ENCODE measurements at regions not wholly inside any gene's neighbourhood (a gene's known extent, or its start where the extent isn't known, plus 50 kb on each side); places are given as distances from the start of the nearest gene placed in this dataset.
A peak's percentile ranks its signal among the peaks of the same experiment; 100 is the strongest.

DNA sequence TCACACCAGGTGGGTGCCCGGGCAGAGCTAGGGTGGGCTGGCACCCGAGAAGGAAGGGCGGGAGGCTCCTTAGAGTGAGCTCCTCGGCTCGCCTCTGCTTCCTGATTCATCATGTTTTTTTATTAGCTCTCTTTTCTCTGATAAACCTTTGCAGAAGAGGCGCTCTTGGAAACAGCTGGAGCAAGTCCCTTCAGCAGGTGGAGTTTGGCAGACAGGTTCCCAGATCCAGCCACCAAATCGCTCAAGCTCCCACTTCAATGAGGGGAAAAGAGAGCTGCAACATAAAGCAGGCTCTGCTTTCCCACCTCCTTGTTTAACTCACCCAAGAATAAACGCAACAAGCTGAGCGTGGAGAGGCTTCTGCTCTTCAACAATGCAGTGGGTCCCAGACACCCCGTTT, 244.8 kb downstream of the TSHZ3 start:
- Histone ChIP-seq H3K27me3 (ENCODE audit: control insufficient read depth, insufficient read depth) (no peaks in the 10 kb centered on the region), H3K4me3 (ENCODE audit: low read length) (no peak overlapping the region), H3K9me3 (ENCODE audit: control insufficient read depth, low read length) (no peaks in the 10 kb centered on the region), H3K27ac (ENCODE audit: low read length) (no peak overlapping the region), H3K4me1 (ENCODE audit: control insufficient read depth, insufficient read depth, low read length) (no peaks in the 10 kb centered on the region)
- 85% methylated on average over 10 of the region's 10 CpGs for WGBS
- ATAC-seq (no peak), DNase-seq (no peak)
- intact Hi-C loops (cut with DNase I), result no loop called here

DNA sequence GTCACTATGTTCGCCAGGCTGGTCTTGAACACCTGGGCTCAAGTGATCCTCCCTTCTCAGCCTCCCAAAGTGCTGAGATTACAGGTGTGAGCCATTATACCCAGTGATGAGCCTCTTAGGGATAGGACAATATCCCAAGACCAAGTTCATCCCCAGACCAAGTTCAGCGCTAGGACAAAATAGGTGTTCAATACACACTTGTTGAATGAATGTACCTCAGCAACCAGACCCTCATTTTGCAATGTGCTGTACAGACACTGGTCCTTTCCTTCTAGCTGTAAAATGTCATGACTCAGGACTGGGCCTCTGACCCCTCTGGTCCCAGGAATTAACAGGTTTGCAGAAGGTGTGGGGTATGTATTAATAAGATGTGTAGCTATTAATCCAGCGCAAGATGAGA, 246.0 kb downstream of the TSHZ3 start:
- no peak overlapping the region for H3K27ac ChIP-seq (ENCODE audit: low read length)
- intact Hi-C loops (cut with DNase I), result no loop called here
- H3K9me3 ChIP-seq (ENCODE audit: control insufficient read depth, low read length), result no peaks in the 10 kb centered on the region
- no peak for ATAC-seq
- DNase-seq, result no peak
- no peaks in the 10 kb centered on the region for H3K27me3 ChIP-seq (ENCODE audit: control insufficient read depth, insufficient read depth)
- WGBS, result 97% methylated on average over 3 of the region's 3 CpGs
- no peak overlapping the region for H3K4me3 ChIP-seq (ENCODE audit: low read length)
- H3K4me1 ChIP-seq (ENCODE audit: control insufficient read depth, insufficient read depth, low read length), result no peaks in the 10 kb centered on the region

DNA sequence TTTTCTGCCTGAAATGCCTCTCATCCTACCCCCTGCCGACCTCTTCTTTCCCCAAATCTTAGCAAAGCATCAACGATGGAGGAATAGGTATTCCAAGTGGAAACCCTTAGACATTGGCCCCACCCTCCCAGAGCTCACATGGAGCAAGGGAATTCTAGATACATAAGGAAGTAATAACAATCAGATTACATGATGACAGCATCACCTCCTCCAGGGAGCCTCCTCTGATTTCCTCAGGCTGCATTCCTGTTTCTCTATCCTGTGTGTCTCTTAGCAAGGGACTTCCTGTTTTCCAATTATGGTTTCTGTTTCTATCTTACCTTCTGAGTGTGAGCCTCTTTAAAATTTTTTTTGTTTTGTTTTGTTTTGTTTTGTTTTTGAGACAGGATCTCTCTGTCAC, 246.6 kb downstream of the TSHZ3 start:
- intact Hi-C loops (cut with DNase I), result no loop called here

DNA sequence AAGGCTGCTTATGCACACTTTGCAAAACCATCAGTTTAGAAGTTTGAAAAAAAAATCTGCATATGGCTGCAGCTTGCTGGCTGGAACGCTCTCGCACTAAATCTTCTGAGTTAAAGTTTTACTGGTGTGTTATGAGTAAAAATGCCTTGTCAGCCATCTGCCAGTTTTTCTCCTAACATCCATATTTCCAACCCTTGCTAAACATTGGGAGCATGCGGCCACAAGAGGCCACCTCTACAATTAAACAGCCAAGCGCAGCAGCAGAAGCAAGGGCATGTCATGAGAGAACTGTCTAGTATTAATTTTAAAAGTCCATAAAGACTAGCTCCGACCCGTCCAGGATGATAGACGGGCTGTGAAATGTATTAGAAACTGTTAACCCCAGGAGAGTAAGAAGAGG, 248.3 kb downstream of the TSHZ3 start:
- Histone ChIP-seq H3K9me3 (ENCODE audit: control insufficient read depth, low read length) (no peaks in the 10 kb centered on the region), H3K4me3 (ENCODE audit: low read length) (no peak overlapping the region), H3K27ac (ENCODE audit: low read length) (no peak overlapping the region), H3K4me1 (ENCODE audit: control insufficient read depth, insufficient read depth, low read length) (no peaks in the 10 kb centered on the region), H3K27me3 (ENCODE audit: control insufficient read depth, insufficient read depth) (no peaks in the 10 kb centered on the region)
- intact Hi-C loops (cut with DNase I), result no loop called here
- no peak for ATAC-seq
- no peak for DNase-seq
- WGBS, result 69% methylated on average over 7 of the region's 7 CpGs

More for the DNA sequence above, 246.6 kb downstream of the TSHZ3 start:
- H3K27ac ChIP-seq (ENCODE audit: low read length), result no peak overlapping the region
- no peaks in the 10 kb centered on the region for H3K4me1 ChIP-seq (ENCODE audit: control insufficient read depth, insufficient read depth, low read length)
- DNase-seq, result no peak
- 81% methylated on average over 2 of the region's 2 CpGs for WGBS
- no peak for ATAC-seq
- no peaks in the 10 kb centered on the region for H3K9me3 ChIP-seq (ENCODE audit: control insufficient read depth, low read length)
- no peaks in the 10 kb centered on the region for H3K27me3 ChIP-seq (ENCODE audit: control insufficient read depth, insufficient read depth)
- H3K4me3 ChIP-seq (ENCODE audit: low read length), result no peak overlapping the region

DNA sequence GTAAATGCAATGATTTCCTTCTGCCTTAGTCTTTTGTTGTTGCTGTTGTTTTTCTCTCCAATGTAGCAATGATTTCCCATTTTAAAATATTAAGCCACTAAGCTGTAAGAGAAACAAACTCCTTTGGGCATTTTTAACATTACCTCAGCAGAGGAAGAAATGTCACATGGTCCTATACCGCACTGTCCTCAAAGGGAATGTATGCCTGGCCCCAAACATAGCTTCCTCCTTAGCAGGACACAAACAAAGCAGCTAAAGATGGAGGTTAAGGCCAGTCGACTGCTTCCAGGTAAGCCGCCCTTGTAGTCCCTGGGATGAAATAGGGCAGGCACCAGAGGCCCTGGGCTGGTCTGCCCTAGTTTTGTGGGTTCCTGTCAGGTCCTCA, 249.0 kb downstream of the TSHZ3 start:
- no peaks in the 10 kb centered on the region for H3K27me3 ChIP-seq (ENCODE audit: control insufficient read depth, insufficient read depth)
- H3K4me1 ChIP-seq (ENCODE audit: control insufficient read depth, insufficient read depth, low read length), result no peaks in the 10 kb centered on the region
- H3K9me3 ChIP-seq (ENCODE audit: control insufficient read depth, low read length), result no peaks in the 10 kb centered on the region
- ATAC-seq (no peak), DNase-seq (no peak)
- intact Hi-C loops (cut with DNase I), result no loop called here
- H3K27ac ChIP-seq (ENCODE audit: low read length), result no peak overlapping the region
- H3K4me3 ChIP-seq (ENCODE audit: low read length), result no peak overlapping the region
- whole genome bisulfite sequencing, result 81% methylated on average over 3 of the region's 3 CpGs

DNA sequence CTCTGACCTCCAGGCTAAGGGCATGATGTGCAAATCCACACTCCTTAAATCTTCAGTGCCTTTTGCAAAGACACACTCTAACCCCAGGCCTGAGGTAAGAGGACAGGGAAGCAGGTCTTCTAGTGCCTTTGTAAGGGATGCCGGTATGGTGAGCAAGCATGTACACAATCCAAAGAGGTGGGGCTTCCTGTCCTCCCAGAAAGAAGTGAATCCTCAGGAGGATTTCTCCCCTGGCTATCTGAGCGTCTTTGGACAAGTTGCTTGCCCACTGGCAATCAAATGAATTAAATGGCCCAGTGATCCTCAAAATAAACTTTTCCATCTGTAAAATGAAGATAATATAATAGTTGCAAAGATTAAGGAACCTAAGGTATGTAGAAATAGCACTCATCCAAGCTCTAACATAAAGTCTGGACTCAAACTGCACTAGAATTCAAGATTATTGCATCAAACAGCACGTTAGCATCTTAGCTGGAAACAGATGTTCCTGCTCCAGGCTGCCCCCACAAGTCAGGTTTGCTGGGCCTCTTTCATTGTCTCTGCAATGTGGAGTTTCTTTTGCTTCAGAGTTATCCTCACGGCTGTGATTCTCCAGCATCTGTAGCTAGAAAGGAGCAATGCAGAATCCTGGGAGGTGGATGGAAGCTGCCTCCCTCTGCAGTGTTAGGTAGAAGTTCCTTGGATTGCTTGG, 249.6 kb downstream of the TSHZ3 start:
- intact Hi-C loops (cut with DNase I), result no loop called here

DNA sequence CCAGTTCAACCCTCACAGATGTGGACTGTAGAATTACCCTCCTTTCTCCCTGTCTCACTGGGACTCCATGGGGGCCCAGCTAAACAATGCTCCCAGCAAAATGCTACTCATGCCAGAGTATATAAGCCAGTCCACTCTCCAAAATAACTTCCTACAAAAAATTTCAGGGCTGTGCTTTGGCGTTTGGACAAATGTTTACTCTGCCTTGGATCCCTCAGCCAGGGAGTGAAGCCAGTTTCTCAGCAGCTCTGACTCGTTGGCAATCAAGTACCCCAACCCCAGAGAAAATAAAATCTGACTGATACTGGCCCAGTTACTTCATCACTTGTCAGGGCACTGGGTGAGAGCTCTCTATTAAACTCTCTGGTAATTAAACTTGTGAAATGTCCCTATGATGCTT, 250.4 kb downstream of the TSHZ3 start:
- no peak for ATAC-seq
- Histone ChIP-seq H3K4me3 (ENCODE audit: low read length) (no peak overlapping the region), H3K9me3 (ENCODE audit: control insufficient read depth, low read length) (no peaks in the 10 kb centered on the region), H3K27ac (ENCODE audit: low read length) (no peak overlapping the region), H3K4me1 (ENCODE audit: control insufficient read depth, insufficient read depth, low read length) (no peaks in the 10 kb centered on the region), H3K27me3 (ENCODE audit: control insufficient read depth, insufficient read depth) (no peaks in the 10 kb centered on the region)
- no peak for DNase-seq
- 34% methylated on average over 2 of the region's 2 CpGs for WGBS
- intact Hi-C loops (cut with DNase I), result no loop called here

More for the DNA sequence above, 249.6 kb downstream of the TSHZ3 start:
- Histone ChIP-seq H3K27ac (ENCODE audit: low read length) (no peak overlapping the region), H3K4me1 (ENCODE audit: control insufficient read depth, insufficient read depth, low read length) (no peaks in the 10 kb centered on the region), H3K4me3 (ENCODE audit: low read length) (no peak overlapping the region), H3K27me3 (ENCODE audit: control insufficient read depth, insufficient read depth) (no peaks in the 10 kb centered on the region), H3K9me3 (ENCODE audit: control insufficient read depth, low read length) (no peaks in the 10 kb centered on the region)
- ATAC-seq, result no peak
- DNase-seq, result no peak
- WGBS, result 51% methylated on average over 4 of the region's 4 CpGs

DNA sequence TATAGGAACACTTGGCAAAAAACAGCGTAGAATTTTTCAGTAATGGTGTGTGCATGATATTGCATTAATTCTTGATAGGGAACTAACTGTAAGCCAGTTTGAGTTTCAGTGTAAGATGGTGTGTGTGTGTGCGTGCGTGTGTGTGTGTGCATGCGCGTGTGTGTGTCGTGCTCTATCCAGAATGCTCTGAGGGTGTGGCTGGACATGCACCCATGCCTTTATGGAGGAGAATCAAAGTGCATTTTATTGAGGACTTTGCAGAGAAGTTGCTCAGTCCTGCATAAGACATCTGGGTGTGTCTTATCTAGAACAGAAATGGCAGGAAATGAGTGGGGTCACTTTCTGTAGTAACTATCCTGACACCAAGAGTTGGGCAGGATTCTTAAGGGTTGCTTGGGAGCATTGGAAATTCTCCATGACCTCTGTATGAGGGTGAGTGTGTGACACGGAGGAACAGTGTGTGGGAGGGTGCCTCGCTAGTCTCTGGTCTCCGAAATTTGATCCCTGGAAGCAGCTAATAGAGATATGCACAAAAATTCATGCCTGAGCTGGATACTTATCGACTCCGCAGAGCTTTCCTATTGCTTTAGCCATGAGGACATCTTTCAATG, 252.2 kb downstream of the TSHZ3 start:
- Histone ChIP-seq H3K4me1 (ENCODE audit: control insufficient read depth, insufficient read depth, low read length) (no peaks in the 10 kb centered on the region), H3K9me3 (ENCODE audit: control insufficient read depth, low read length) (no peaks in the 10 kb centered on the region), H3K27ac (ENCODE audit: low read length) (no peak overlapping the region), H3K27me3 (ENCODE audit: control insufficient read depth, insufficient read depth) (no peaks in the 10 kb centered on the region), H3K4me3 (ENCODE audit: low read length) (no peak overlapping the region)
- WGBS, result 57% methylated on average over 11 of the region's 11 CpGs
- DNase-seq, result peak in 1 of 3 donors; percentile 51
- ATAC-seq, result no peak
- intact Hi-C loops (cut with DNase I), result no loop called here

DNA sequence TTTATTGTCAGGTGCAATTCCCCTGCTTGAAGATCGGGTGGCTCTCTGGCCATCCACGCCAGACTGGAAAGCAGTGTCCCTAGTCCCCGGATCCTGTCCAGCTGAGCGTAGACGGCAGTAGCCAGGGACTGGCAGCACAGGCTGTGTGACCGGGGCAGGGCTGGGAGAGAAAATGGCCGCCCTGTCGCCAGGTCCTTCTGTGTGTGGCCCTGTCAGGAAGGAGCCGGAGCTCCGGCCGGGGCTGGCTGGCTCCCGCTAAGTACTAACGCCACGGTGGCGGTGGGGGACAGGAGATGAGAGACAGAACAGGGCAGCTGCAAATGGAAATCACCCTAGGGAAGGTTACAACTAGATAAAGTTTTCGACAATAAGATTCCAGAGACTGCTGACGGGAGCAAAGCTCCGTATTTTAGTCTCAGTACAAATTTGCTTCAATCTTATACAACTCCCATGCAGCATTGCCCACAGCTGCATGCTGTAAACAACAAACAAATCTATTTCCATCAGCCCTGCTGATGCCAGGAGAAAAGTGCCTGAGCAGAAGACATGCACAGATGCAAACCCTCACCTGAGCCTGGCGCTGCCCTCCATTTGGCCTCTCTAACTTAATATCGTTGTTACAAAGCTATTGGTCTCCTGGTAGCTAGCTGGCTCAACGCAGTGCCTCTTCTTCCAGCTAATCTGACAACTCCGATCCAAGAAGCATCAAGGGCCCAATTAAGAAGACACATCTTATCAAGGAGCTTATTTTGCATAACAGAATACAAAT, 253.0 kb downstream of the TSHZ3 start:
- DNase-seq (peak in 2 of 3 donors; percentile 59 to 60), ATAC-seq (peak; percentile 48 to 69)
- Histone ChIP-seq H3K27ac (ENCODE audit: low read length) (no peak overlapping the region), H3K9me3 (ENCODE audit: control insufficient read depth, low read length) (no peaks in the 10 kb centered on the region), H3K4me3 (ENCODE audit: low read length) (no peak overlapping the region), H3K4me1 (ENCODE audit: control insufficient read depth, insufficient read depth, low read length) (no peaks in the 10 kb centered on the region), H3K27me3 (ENCODE audit: control insufficient read depth, insufficient read depth) (no peaks in the 10 kb centered on the region)
- intact Hi-C loops (cut with DNase I), result no loop called here
- WGBS, result 45% methylated on average over 22 of the region's 22 CpGs

DNA sequence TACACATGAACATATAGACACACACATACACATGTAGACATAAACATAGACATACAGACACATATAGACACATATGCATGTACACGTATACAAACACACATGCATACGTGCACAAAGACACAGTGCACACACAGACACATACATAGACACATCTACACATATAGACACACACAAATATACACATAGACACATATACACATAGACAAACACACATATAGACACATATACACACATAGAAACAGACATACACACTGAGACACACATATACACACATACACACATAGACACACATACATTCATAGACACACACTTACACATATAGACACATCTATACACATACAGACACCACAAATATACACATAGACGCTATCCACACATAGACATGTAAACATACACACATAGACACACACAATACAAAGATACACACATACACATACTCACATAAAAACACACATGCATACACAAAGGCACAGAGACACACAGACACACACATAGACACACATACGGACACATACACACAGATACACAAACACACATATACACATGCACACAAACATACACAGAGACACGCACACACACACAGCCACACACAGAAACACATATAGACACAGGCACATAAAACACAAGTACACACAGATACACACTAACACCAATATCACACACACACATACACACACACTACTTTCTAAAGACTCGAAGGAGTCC, 254.0 kb downstream of the TSHZ3 start:
- WGBS, result 90% methylated on average over 6 of the region's 6 CpGs
- Histone ChIP-seq H3K27me3 (ENCODE audit: control insufficient read depth, insufficient read depth) (no peaks in the 10 kb centered on the region), H3K4me1 (ENCODE audit: control insufficient read depth, insufficient read depth, low read length) (no peaks in the 10 kb centered on the region), H3K9me3 (ENCODE audit: control insufficient read depth, low read length) (no peaks in the 10 kb centered on the region), H3K27ac (ENCODE audit: low read length) (no peak overlapping the region), H3K4me3 (ENCODE audit: low read length) (no peak overlapping the region)
- ATAC-seq (no peak), DNase-seq (no peak)
- intact Hi-C loops (cut with DNase I), result no loop called here

DNA sequence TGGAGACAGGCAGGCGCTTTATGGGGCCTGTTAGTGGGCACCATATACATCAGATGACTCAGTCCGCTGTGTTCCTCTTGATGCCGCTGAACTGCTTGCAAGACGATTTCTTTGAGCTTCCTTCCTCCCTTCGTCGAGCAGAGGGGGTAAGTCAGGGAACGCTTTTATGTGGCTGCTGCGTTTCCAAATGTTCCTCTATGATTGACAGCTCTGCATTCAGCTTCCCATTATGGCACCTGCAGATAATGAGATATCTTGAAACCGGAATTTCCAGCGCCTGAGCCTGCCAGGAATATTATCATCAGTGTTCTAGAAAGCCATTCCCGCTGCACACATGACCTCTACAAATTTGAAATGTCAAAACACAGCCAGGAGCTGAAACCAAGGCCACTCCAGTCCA, 257.0 kb downstream of the TSHZ3 start:
- no peaks in the 10 kb centered on the region for H3K27me3 ChIP-seq (ENCODE audit: control insufficient read depth, insufficient read depth)
- no peaks in the 10 kb centered on the region for H3K9me3 ChIP-seq (ENCODE audit: control insufficient read depth, low read length)
- no peak for DNase-seq
- H3K4me3 ChIP-seq (ENCODE audit: low read length), result no peak overlapping the region
- H3K4me1 ChIP-seq (ENCODE audit: control insufficient read depth, insufficient read depth, low read length), result no peaks in the 10 kb centered on the region
- intact Hi-C loops (cut with DNase I), result no loop called here
- WGBS, result 49% methylated on average over 11 of the region's 11 CpGs
- H3K27ac ChIP-seq (ENCODE audit: low read length), result no peak overlapping the region
- ATAC-seq, result peak; percentile 25 to 32

Data from right cardiac atrium (tissue), 5 donors.